ENCODE measurements at regions not wholly inside any gene's neighbourhood (a gene's known extent, or its start where the extent isn't known, plus 50 kb on each side); places are given as distances from the start of the nearest gene placed in this dataset.

- H3K4me3 ChIP-seq (replicated peaks in 1 of 3; ENCODE audit: insufficient read depth in 1 of 3, low read depth in 1 of 3, low read length in 3 of 3): no peak overlapping the region
- H3K4me2 ChIP-seq (ENCODE audit: insufficient read depth, low read length): no peak overlapping the region
- dilution Hi-C loops (cut with MboI; ENCODE audit: extremely low pct_ligation_motif_present, low sequenced_read_pairs) (no loop called here), intact Hi-C loops (cut with micrococcal nuclease) (no loop called here)
- no peak for FAIRE-seq
- H3K4me1 ChIP-seq (ENCODE audit: control insufficient read depth, extremely low read depth, insufficient read depth, low read length): no peaks in the 10 kb centered on the region
- no peak overlapping the region for H3K9ac ChIP-seq (replicated peaks; ENCODE audit: extremely low read depth, insufficient read depth, low read length)
- H3K27me3 ChIP-seq (ENCODE audit: control insufficient read depth in 2 of 2, insufficient read depth in 2 of 2, low read length in 2 of 2): no peaks in the 10 kb centered on the region
- no peak for DNase-seq (ENCODE audit: low read depth, low spot score)
- H3K9me1 ChIP-seq (replicated peaks; ENCODE audit: control insufficient read depth, extremely low read depth, insufficient read depth, low read length): no peaks in the 10 kb centered on the region
- no peak for TF ChIP-seq MYC (IDR thresholded peaks at IDR 0.05; ENCODE audit: low read depth, low read length)
- TF ChIP-seq FOS (IDR thresholded peaks at IDR 0.05; ENCODE audit: borderline replicate concordance, insufficient read depth, low read length): no peak
- TF ChIP-seq MAX (IDR thresholded peaks at IDR 0.05; ENCODE audit: insufficient read depth, insufficient read length): no peak
- no peak for TF ChIP-seq CTCF (IDR thresholded peaks at IDR 0.05; ENCODE audit: extremely low read depth in 1 of 2, insufficient read depth in 1 of 2, low read depth in 1 of 2, low read length in 2 of 2)
- TF ChIP-seq EZH2 (IDR thresholded peaks at IDR 0.05; ENCODE audit: borderline replicate concordance, low read depth, low read length, severe bottlenecking): no peak
- TF ChIP-seq POLR2AphosphoS5 (IDR thresholded peaks at IDR 0.05; ENCODE audit: insufficient read depth, low read depth, low read length): no peak
- TF ChIP-seq JUN (IDR thresholded peaks at IDR 0.05; ENCODE audit: borderline replicate concordance, insufficient read depth, insufficient read length, low read depth): no peak
- no peak for TF ChIP-seq GATA2 (IDR thresholded peaks at IDR 0.05; ENCODE audit: insufficient read depth, insufficient read length, low read depth, low read length)
- no peak for TF ChIP-seq POLR2A (IDR thresholded peaks at IDR 0.05; ENCODE audit: low read depth, low read length)
- no TSS peak for BruUV-seq (replicated peaks)
- H3K27ac ChIP-seq (ENCODE audit: insufficient read depth, low read depth, low read length): no peak overlapping the region
- ChIA-PET CTCF (no interaction called here), POLR2A (no interaction called here)
- H3K9me3 ChIP-seq (replicated peaks; ENCODE audit: control insufficient read depth, insufficient read depth, low read length): no peaks in the 10 kb centered on the region
- H3K79me2 ChIP-seq (ENCODE audit: control insufficient read depth, insufficient read depth, low read length): no peaks in the 10 kb centered on the region
- no peaks in the 10 kb centered on the region for H3K36me3 ChIP-seq (ENCODE audit: control insufficient read depth in 2 of 2, extremely low read depth in 1 of 2, insufficient read depth in 2 of 2, low read length in 2 of 2)
- no peak overlapping the region for H2AFZ ChIP-seq (ENCODE audit: low read depth, low read length)
- no peaks in the 10 kb centered on the region for H4K20me1 ChIP-seq (replicated peaks; ENCODE audit: control insufficient read depth, extremely low read depth, insufficient read depth, low read length)
Observed at GRCh38 chr2:239625156-239625845, 224.5 kb upstream of the HDAC4 start.
